ENCODE measurements at regions not wholly inside any gene's neighbourhood (a gene's known extent, or its start where the extent isn't known, plus 50 kb on each side); places are given as distances from the start of the nearest gene placed in this dataset.

GRCh38 chr22:34851918-34852662 is 213.9 kb upstream of the ISX start:
- H3K4me3 ChIP-seq (ENCODE audit: low read depth, low read length) = no peak overlapping the region
- TF ChIP-seq, protein P1, sequence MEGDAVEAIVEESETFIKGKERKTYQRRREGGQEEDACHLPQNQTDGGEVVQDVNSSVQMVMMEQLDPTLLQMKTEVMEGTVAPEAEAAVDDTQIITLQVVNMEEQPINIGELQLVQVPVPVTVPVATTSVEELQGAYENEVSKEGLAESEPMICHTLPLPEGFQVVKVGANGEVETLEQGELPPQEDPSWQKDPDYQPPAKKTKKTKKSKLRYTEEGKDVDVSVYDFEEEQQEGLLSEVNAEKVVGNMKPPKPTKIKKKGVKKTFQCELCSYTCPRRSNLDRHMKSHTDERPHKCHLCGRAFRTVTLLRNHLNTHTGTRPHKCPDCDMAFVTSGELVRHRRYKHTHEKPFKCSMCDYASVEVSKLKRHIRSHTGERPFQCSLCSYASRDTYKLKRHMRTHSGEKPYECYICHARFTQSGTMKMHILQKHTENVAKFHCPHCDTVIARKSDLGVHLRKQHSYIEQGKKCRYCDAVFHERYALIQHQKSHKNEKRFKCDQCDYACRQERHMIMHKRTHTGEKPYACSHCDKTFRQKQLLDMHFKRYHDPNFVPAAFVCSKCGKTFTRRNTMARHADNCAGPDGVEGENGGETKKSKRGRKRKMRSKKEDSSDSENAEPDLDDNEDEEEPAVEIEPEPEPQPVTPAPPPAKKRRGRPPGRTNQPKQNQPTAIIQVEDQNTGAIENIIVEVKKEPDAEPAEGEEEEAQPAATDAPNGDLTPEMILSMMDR (IDR thresholded peaks at IDR 0.05; ENCODE audit: borderline replicate concordance, insufficient read depth, low read depth, low read length) = no peak

DNA sequence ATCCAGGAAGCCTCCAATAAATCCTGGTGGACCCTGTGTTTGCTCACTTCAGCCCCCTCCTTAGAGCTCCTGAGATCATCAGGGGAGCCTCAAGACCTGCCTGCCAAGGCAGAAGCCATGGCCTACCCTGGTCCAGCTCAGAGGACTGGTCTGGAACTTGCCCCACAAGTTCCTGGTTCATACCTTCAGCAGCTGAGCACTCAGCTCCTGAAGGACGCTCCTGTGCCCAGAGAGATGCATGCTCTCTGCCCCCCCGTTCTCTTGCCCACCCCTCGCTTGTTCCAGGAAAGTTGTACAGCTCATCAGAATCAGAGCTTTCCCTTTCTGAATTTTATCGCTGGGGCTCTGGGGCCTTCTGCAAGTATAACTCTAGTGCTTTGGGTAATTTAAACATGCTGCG is 210.5 kb upstream of the ISX start:
- H3K4me3 ChIP-seq (ENCODE audit: low read depth, low read length) = no peak overlapping the region
- TF ChIP-seq, protein P1 (IDR thresholded peaks at IDR 0.05; ENCODE audit: borderline replicate concordance, insufficient read depth, low read depth, low read length) = no peak

GRCh38 chr22:34858066-34858465 is 207.9 kb upstream of the ISX start:
- H3K4me3 ChIP-seq (ENCODE audit: low read depth, low read length) = no peak overlapping the region
- TF ChIP-seq, protein P1 (IDR thresholded peaks at IDR 0.05; ENCODE audit: borderline replicate concordance, insufficient read depth, low read depth, low read length) = no peak

GRCh38 chr22:34861787-34862186 is 204.2 kb upstream of the ISX start:
- H3K4me3 ChIP-seq (ENCODE audit: low read depth, low read length) = no peak overlapping the region
- TF ChIP-seq, protein P1 (IDR thresholded peaks at IDR 0.05; ENCODE audit: borderline replicate concordance, insufficient read depth, low read depth, low read length) = no peak

GRCh38 chr22:34866081-34866480 is 199.9 kb upstream of the ISX start:
- no peak overlapping the region for H3K4me3 ChIP-seq (ENCODE audit: low read depth, low read length)
- TF ChIP-seq, protein P1 (IDR thresholded peaks at IDR 0.05; ENCODE audit: borderline replicate concordance, insufficient read depth, low read depth, low read length) = no peak

GRCh38 chr22:34866495-34867131 is 199.3 kb upstream of the ISX start:
- H3K4me3 ChIP-seq (ENCODE audit: low read depth, low read length) = no peak overlapping the region
- TF ChIP-seq, protein P1 (IDR thresholded peaks at IDR 0.05; ENCODE audit: borderline replicate concordance, insufficient read depth, low read depth, low read length) = no peak

DNA sequence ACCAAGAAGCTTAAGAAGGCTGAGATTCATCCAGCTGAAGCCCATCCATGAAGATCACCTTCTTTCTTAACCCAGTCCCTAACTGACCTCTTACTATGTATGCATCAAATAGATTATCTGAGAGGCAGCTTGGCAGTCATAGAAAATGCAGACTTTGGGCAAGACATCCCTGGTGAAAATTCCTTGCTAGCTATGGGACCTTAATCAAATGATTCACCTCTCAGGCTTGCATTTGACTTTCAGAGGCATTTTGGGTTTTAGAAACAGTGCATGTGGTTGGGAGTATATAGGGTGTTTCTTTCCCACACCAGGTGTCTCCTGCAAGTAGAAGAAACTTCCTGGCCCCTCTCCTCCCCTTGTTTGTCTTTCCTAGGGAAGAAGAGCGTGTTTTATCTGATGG is 188.5 kb upstream of the ISX start:
- TF ChIP-seq, protein P1 (IDR thresholded peaks at IDR 0.05; ENCODE audit: borderline replicate concordance, insufficient read depth, low read depth, low read length) = no peak
- no peak overlapping the region for H3K4me3 ChIP-seq (ENCODE audit: low read depth, low read length)

Data from GM12875 (cell line).